ELF-1 (cell line): ENCODE measurements at regions not wholly inside any gene's neighbourhood (a gene's known extent, or its start where the extent isn't known, plus 50 kb on each side); places are given as distances from the start of the nearest gene placed in this dataset.
A peak's percentile ranks its signal among the peaks of the same experiment; 100 is the strongest.
"Not testable (repeated sequence)": the region's sequence is repeated elsewhere in the genome, so short reads cannot be mapped to it uniquely, and the experiment has no call there.

ENCODE experiments used
- DNase-seq: peaks from one replicate; pipeline ENCODE4 v3.0.0-alpha.2; 2016; ENCODE audit warnings: low read depth, low spot score

DNA sequence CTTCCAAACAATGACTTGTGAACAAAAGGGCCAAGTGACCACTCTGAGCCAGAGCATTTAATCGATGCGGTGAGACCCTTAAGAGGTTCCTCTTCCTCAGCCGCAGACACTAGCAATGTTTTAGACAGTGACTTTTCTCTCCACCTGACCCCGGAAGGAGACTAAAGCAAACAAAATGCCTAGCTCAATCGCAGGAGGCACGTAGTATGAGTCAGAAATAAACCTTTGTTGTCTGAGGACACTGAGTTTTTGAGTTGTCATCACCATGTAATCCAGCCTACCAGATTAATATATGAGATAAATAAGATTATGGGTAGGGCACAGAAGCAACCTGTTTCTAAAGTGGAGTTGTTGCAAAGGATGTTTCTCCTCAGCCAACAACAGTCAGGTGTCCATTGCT, 326.2 kb upstream of the DUSP10 start:
- no peak for DNase-seq

DNA sequence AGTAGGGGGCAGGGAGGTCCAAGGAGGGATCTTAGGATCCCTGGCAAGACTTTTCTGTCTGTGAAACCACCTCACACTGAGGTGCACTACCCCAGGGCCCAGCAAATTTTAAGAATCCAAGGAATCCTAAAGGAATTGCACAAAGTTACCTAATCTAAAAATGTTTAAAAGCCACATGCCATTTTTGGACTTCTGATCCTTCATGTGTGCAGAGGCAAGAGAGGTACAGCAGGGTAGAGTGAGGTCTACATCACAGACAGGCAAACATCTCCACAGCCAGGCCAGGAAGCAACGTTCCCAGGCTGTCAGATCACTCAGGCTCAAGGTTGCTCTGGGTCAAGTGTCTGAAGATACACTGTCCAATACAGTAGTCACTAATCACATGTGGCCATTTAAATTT, 324.6 kb upstream of the DUSP10 start:
- no peak for DNase-seq

DNA sequence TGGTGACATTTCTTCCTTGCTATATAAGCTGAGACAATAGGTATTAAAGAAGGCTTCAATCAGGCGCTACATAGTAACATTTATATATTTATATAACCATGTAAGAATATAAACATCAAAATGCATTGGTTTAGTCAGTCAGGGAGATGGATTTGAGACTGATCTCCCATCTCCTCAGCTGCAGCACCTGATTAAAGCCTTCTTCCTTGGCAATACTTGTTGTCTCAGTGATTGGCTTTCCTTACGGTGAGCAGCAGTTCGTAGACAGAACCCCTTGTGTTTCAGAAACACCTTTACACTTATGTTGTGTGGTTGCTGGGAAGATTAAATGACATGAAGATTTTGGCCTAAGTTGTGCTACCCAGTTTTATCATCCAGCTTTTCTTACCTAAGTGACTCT, 323.3 kb upstream of the DUSP10 start:
- no peak for DNase-seq

DNA sequence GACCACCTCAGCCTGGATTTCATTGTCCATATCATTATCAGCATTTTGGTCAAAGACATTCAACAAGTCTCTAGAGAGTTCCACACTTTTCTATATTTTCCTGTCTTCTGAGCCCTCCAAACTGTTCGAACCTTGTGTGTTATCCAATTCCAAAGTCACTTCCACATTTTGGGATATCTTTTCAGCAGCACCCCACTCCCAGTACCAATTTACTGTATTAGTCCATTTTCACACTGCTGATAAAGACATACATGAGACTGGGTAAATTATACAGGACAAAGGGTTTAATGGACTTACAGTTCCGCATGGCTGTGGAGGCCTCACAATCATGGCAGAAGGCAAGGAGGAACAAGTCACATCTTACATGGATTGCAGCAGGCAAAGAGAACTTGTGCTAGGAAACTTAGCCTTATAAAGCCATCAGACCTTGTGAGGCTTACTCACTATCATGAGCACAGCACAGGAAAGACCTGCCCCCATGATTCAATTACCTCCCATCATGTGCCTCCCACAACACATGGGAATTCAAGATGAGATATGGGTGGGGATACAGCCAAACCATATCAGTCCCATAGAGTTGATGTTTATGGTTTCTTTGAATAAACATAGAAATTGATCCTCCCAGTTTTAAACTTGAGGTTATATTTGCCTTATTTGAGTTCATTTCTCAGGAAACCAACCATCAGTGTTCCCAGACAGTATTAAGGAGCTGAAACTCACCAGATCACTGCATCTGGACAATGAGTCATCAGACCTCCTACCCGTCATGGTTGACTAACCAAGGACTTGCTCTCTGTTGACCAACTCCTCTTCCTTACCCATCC, 322.7 kb upstream of the DUSP10 start:
- DNase-seq, result no peak

DNA sequence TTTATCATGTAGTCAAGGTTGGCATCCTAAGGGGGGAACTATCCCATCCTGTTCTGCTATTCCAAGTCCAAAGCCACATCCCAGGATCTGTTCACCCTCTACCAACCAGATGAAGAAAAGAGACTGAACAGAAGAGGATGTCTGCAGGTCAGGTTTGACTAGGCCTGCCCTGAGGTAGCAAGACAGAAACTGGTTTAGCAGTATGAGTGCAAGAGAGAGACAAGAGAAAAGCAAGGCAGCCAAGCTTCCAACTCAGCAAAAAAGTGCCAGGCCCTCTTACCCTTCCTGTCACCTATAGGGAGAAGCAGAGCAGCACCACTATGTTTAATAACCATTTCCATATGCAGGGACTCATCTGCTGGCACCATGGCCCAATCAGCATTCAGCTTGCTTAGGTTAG, 320.8 kb upstream of the DUSP10 start:
- DNase-seq, result no peak

DNA sequence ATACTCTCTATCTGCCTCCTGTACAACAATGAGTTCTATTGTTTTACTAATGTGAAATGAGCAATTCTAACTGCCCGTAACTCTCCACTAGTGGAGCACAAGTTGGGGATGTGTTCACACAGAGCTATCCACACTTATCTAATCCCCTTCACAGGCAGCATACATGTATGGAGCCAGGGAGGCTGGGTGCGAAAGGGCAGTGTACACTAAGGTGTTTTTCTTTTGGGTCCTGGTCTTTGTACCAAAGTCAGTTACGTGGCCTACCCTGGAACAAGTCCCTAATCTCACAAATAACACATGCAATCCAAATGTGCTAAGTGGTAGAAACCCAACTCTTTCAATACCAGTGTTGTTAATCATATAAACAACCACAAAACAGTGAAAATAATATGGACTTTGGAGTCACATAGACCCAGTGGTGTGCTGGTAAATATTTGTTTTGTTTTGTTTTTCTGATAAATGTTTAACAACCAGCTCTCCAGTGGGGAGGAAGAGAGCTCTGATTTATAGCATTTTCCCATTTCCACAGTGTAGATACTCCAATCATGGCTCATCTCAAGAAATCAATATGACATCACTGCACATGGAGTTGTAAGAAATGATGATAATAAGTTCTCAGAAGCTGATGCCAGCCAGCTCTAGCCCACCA, 319.9 kb upstream of the DUSP10 start:
- no peak for DNase-seq

DNA sequence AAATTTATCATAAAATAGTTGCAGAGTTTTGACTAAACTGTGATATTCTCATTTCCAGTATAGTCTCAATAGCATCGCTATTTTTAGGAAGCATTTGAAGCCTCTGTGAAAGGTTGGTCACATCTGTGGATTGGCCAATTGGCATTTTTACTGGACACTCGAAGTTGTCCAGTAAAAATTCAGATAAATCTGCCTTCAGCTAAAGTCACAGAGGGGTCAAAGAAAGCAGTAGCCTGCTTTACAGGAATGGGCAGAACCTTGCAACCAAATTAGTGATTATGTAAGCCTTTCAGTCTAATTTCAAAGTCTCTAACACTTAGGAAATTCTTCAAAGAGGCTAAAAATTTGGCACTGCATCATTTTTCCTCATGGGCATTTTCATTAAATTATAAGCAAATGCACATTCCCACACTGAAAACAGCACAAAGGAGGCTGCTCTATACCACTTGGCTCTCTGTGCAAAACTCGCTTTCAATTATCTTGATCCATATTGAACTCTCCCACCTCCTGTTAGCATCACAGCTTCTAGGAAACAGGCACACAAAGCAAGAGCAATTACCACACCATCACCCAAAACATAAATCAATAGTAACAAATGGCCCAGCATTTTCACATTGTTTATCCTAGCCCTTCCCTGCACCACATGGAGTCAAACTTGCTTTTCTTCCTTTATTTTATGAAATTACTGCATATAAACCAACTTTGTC, 318.5 kb upstream of the DUSP10 start:
- DNase-seq, result no peak

DNA sequence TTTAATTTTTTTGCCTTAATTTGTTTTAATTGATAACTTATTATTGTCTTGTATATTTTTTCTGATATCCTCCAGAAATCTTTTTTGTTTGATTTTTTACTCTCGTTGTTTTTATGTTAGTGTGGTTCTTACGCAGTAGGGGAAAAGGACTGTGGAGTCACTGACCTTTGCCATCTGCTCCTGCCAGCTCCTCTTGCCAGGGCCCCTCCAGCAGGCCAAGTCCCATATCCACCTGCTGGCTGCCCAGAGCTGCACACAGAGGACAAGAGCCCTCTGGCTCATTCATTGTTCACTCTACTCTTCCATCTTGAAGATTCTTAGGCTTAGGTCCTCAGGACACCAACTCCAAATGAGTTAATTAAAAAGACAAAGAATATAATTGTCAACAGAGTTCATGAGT, 316.4 kb upstream of the DUSP10 start:
- DNase-seq, result no peak

DNA sequence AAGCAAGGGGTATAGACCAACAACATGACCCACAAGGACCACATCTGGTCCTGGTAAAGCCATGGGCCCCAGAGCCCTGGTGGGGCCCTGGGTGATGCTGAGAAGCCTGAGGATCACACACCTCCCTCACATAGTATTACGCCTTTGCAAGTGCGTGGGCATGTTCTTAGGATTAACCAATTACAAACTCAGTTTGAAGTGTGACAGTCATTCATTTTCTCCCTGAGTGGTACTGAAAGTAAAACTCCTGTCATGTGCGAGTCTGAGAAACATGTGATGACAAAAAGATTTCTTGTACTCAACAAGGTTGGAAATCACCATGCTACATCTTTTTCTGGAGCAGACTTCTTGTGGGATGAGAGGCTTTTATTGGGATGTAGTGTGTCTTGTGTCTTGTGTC, 315.3 kb upstream of the DUSP10 start:
- DNase-seq, result no peak

DNA sequence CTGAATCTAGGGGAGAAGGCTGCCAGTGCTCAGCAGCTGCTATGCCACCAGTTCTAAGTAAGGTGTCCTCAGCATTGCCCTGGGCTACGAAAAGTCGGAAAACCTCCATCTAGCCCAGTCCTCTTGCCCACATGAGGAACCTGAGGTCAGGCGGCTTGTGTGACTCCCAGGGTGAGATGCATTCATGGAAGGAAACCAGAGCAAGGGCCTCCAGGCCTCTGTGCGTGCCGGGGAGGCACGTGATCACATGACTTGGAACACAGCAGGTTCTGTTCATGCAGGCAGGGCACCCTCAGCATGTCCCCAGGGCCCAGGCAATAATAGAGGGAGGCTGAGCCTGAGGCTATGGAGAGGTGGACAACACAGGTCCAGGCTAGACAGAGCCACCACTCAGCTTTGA, 312.5 kb upstream of the DUSP10 start:
- peak; percentile 19 for DNase-seq

DNA sequence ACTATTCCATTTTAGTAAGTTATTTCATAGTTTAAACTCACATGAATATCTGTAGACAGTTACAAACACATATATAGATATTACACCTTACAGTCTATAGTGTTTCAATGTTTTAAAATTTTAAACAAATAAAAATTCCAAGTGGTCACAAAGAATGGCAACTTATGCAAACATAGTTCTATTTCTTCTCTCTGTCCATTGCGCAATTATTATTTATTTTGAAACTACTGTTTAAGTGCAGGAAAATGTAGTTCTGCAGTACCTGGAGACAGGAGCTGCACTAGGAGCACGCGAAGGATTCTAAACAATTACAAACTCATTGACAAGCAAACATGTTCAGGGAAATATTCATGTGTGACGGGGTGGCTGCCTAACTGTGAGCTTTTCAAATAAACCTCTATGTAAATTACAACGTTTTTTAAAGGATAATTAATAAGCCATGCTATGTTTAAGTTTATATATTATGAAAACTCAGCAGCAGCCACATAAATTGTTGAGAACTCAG, 312.0 kb upstream of the DUSP10 start:
- DNase-seq, result no peak

DNA sequence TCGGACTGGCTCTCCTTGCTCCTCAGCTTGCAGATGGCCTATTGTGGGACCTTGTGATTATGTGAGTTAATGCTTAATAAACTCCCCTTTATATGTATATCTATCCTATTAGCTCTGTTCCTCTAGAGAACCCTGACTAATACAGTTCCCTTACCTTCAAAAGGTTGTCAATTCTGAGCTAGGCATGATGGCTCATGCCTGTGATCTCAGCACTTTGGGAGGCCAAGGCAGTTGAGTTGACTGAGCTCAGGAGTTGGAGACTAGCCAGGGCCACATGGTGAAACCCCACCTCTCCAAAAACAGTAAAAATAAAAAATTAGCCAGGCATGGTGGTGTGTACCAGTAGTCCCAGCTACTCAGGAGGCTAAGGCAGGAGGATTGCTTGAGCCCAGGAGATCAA, 309.4 kb upstream of the DUSP10 start:
- not testable (repeated sequence) for DNase-seq

DNA sequence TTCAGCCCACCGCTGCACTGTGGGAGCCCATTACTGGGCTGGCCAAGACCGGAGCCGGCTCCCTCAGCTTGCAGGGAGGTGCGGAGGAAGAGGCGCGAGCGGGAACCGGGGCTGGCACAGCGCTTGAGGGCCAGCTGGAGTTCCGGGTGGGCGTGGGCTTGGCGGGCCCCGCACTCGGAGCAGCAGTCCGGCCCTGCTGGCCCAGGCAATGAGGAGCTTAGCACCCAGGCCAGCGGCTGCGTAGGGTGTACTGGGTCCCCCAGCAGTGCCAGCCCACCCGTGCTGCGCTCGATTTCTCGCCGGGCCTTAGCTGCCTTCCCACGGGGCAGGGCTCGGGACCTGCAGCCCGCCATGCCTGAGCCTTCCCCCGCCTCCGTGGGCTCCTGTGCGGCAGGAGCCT, 307.8 kb upstream of the DUSP10 start:
- not testable (repeated sequence) for DNase-seq

DNA sequence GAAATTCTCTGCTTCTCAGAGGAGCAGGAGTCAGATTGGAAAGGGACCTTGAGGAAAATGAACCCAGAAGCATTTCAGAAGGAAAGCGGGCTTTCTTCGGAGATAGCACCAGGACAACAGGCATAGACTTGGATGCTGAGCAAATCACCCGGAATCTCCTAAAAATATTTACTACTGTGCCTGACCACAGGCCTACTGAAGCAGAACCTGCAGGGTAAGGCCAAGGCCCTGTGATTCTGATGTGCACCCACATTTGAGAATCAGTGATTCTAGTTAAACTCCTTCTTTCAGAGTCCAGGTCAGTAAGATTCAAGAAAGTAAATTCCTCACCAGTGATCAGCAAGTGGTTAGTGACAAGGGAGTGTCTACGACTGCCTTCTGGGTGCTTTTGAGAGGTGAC, 307.3 kb upstream of the DUSP10 start:
- no peak for DNase-seq

DNA sequence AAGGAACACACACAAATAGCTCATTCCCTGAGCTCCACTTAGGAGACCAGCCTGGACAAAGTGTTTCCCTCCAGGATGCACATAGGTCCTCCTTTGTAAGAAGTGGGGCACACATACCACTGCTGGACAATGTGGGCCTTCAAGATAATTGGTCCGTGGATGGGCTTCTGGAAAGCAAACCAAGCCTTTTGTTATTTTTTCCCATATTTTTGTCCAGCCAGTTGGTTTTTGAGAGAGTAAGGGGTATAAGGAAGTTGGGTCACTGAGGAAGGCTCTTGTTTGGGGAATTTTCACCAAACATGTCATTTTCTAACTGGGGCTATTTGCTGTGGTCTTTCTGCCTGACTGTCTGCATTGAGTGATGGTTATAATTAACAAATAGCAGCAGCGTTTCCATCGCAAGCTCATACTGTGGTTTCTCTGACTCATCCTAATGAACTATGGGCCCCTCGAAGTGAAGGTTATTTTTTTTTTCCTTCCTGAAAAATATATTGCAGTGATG, 306.3 kb upstream of the DUSP10 start:
- DNase-seq, result no peak

DNA sequence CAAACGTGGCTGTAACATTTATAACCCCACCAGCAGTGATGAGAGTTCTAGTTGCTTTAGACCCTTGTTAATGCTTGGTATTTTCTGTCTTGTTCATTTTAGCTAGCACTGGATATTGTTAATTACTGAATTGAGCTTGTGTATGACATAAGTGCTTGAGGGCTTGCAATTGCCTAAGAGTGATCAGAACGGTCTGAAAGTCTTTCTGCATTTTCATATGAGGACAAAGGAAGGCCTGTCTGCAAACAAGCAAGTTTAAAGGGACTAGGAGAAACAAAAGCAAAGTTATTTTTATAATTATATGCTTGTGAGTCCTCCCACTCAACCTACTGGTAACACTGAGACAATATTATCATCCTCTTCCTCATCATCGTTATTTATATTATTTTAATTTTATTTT, 305.5 kb upstream of the DUSP10 start:
- no peak for DNase-seq

DNA sequence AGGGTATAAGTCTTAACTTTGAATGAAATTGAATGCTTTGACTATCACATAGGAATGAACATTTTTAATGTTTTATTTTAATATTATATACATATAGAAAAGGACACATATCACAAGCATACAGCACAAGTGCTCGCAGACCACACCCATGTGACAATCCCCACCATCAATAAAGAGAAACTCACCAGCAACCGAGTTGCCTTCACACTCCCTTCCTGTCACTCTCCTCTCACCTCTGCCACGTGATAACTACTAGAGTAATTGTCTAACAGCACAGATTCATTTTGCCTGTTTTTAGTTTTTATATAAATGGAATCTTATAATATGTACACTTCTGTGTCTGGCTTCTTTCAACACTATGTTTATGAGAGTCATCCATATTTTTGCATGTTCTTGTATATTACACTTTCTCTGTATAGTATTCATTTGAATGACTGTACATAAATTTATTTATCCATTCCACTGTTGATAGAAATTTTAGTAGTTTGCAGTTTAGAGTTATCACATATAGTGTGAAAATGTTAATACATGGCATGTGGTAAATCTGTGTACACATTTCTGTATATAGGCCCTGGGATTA, 304.9 kb upstream of the DUSP10 start:
- no peak for DNase-seq

DNA sequence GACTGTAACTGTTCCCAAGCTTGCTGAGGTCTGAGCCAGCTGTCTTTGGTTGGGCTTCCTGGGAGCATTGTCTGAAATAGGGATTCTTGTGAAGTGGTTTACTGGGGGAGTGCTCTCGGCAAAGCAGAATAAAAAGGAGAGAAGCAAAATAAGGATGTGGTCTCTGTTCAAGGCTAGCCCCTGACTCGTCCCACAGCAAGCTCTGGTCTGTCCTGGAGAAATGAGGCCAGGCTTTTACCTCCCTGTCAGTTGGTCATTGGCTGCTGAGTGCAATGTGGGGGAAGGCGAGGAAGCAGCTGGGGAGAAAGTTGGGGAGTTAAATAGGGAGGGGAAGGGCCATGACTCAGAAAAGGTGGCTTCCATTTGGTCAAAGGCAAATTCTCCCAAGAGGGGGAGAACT, 303.9 kb upstream of the DUSP10 start:
- no peak for DNase-seq

DNA sequence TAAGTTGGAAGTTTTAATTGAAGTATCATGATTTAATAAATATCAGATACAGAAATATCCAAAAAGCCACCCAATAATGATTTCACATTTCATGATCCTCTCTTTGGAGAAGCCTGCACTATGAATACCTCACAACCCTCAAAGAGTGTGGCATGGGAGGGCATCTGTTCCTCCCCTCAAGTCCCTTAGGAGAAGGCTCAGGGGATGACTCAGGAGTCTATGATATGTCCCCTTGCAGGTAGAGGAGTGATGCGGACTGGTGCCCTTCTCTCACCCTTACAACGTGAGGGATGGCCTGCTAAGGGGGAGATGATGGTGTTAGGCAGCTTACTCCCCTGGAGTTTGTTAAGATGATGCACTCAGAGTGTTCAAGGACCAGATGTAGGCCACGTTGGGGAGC, 303.3 kb upstream of the DUSP10 start:
- no peak for DNase-seq

DNA sequence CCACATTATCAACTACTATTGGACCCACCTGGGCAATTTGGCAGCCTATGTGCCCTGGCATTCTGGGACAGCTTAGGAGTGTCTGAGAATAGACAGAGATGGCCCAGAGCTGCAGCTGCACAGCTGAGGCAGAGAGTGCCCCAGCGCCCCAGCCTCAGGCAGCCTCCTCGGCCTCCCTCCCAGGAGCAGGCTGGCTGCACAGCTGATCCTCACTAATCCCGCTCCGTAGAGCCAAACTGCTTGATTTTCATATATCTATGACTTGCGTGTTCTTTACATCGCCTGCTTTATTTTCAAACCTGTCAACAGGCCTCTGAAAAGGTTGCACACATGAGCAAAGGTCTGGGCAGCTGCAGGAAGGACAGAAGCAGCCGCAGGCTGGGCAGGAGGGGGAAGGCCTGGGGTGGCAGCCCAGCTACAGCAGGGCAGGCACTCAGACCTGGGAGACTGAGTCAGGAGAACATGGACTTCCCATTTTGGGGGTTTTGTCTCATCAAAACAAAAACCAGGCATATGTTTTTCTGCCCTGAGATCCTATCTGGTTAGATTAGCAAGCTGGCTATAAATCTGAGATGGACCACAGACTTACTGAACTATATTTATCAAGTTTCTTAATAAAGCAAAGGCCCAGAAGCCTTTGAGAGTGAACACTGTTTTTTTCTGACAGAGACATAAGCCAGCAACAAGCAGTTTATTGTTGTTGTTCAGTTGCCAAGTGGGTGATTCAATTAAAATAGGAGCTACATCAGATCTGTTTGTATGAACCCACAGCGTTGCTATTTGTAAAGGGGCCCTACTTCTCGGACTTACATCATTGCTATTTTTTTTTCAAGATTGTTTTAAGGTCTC, 301.8 kb upstream of the DUSP10 start:
- peak; percentile 12 for DNase-seq

DNA sequence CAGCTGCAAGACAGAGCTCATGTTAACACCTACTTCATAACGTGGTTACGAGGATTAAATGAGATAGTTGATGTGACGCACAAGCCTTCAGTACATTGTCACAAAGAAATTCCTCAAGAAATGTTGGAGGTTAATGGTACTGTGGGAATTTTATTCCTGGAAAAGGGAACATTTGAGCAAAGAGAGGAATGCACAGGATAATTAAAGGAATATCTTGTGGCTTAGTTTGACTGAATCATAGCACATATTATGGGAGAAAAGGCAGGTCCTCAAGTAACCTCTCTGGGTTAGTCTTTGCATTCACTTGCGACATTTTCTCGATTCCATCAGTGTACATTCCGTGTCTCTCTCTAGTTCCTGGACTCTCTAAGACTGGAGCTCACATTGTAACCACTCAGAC, 300.2 kb upstream of the DUSP10 start:
- DNase-seq, result no peak
